ENCODE measurements at regions not wholly inside any gene's neighbourhood (a gene's known extent, or its start where the extent isn't known, plus 50 kb on each side); places are given as distances from the start of the nearest gene placed in this dataset.

DNA sequence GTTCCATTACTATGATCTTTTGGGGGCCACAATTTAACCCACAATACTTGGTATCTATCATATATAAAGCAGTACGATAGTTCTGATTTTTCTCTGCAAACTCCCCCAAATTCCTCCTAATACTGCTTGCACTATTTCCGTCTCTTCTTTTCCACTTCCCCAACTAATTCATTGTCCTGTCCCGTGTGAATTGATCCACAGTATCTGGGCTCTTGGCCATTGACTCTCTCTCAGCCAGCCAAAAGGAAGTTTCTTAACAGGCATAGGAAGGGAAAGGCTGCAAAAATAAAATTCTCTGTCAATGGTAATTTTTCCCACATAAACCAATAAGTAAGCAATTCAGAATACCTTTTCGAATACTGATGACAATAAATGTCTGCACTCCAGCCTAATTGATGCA, 91.7 kb upstream of the DSCAM start:
- TF ChIP-seq, protein P1, sequence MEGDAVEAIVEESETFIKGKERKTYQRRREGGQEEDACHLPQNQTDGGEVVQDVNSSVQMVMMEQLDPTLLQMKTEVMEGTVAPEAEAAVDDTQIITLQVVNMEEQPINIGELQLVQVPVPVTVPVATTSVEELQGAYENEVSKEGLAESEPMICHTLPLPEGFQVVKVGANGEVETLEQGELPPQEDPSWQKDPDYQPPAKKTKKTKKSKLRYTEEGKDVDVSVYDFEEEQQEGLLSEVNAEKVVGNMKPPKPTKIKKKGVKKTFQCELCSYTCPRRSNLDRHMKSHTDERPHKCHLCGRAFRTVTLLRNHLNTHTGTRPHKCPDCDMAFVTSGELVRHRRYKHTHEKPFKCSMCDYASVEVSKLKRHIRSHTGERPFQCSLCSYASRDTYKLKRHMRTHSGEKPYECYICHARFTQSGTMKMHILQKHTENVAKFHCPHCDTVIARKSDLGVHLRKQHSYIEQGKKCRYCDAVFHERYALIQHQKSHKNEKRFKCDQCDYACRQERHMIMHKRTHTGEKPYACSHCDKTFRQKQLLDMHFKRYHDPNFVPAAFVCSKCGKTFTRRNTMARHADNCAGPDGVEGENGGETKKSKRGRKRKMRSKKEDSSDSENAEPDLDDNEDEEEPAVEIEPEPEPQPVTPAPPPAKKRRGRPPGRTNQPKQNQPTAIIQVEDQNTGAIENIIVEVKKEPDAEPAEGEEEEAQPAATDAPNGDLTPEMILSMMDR (IDR thresholded peaks at IDR 0.05; ENCODE audit: low read length): no peak
- no peak for TF ChIP-seq EZH2 (IDR thresholded peaks at IDR 0.05; ENCODE audit: borderline replicate concordance, low read length)
